Osteocyte (in vitro differentiated cells): ENCODE measurements at regions not wholly inside any gene's neighbourhood (a gene's known extent, or its start where the extent isn't known, plus 50 kb on each side); places are given as distances from the start of the nearest gene placed in this dataset.

Experiments
- DNase-seq: peaks from one replicate; pipeline ENCODE4 v3.0.0; 2021; ENCODE audit warnings: mixed read lengths; ENCODE audit not compliant: unreplicated experiment; ENCODE audit errors: extremely low spot score
- H3K27ac Mint-ChIP-seq: one replicate; pipeline ENCODE4 v1.8.0; 2021; ENCODE audit warnings: mild to moderate bottlenecking, mixed read lengths; ENCODE audit not compliant: unreplicated experiment
- H3K27me3 Mint-ChIP-seq: one replicate; pipeline ENCODE4 v1.8.0; 2021; ENCODE audit warnings: mixed read lengths; ENCODE audit not compliant: unreplicated experiment
- H3K36me3 Mint-ChIP-seq: one replicate; pipeline ENCODE4 v1.8.0; 2021; ENCODE audit warnings: mixed read lengths; ENCODE audit not compliant: unreplicated experiment
- H3K4me1 Mint-ChIP-seq: one replicate; pipeline ENCODE4 v1.8.0; 2021; ENCODE audit warnings: mixed read lengths; ENCODE audit not compliant: unreplicated experiment
- H3K4me3 Mint-ChIP-seq: one replicate; pipeline ENCODE4 v1.8.0; 2021; ENCODE audit warnings: mild to moderate bottlenecking, moderate library complexity, mixed read lengths; ENCODE audit not compliant: unreplicated experiment
- H3K9me3 Mint-ChIP-seq: one replicate; pipeline ENCODE4 v1.8.0; 2021; ENCODE audit warnings: mixed read lengths; ENCODE audit not compliant: unreplicated experiment
- TF ChIP-seq, protein P1 (sequence below): fragments of 200-600 bp; sonication (generic); IDR thresholded peaks from 2 replicates; pipeline ENCODE4 v1.5.0; 2021; ENCODE audit warnings: antibody characterized with exemption, mild to moderate bottlenecking, moderate library complexity

DNA sequence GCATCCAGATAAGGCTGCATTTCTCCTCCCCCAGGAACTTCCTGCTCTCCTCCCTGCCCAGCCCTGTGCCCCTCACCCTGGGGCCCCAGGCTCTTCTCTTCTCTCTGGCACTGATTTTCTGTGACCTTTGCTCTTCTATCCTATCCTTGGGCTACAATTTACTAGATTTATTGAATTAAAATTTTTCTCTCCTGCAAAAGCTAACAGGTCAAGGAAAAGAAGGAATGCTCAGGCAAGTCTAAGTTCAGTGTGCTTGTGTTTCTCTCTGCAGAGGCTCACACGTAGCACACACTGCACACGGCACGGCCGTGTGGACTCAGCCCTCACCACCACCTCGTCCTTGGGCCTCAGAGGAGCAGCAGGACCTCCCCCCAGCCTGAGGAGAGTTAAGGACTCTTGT is 94.2 kb upstream of the SNTG2 start:
- Mint-ChIP-seq H3K27me3 (no peaks in the 10 kb centered on the region), H3K4me1 (no peaks in the 10 kb centered on the region), H3K27ac (no peak overlapping the region), H3K9me3 (peaks cover 4% of the 10 kb centered on the region), H3K4me3 (no peak overlapping the region), H3K36me3 (no peaks in the 10 kb centered on the region)
- TF ChIP-seq, protein P1, sequence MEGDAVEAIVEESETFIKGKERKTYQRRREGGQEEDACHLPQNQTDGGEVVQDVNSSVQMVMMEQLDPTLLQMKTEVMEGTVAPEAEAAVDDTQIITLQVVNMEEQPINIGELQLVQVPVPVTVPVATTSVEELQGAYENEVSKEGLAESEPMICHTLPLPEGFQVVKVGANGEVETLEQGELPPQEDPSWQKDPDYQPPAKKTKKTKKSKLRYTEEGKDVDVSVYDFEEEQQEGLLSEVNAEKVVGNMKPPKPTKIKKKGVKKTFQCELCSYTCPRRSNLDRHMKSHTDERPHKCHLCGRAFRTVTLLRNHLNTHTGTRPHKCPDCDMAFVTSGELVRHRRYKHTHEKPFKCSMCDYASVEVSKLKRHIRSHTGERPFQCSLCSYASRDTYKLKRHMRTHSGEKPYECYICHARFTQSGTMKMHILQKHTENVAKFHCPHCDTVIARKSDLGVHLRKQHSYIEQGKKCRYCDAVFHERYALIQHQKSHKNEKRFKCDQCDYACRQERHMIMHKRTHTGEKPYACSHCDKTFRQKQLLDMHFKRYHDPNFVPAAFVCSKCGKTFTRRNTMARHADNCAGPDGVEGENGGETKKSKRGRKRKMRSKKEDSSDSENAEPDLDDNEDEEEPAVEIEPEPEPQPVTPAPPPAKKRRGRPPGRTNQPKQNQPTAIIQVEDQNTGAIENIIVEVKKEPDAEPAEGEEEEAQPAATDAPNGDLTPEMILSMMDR = no peak
- no peak for DNase-seq

DNA sequence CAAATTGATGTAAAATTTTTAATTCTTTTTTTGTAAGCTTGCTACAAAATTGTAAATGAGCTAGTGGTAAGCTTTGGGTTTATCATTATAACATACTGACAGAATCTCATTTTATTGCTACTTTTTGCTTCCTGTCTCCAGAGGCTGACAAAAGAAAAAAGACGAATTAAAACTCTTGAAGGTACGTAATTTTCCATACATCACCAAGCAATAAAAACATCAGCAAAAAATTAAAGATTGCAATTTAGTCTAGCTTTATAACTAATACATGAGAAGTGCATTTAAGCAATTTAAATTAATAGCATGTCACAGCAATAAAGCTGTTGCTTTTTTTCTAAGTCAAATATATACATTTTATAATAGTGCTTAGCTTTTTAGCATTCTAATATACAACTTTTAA is 94.6 kb upstream of the SNTG2 start:
- Mint-ChIP-seq H3K27ac (no peak overlapping the region), H3K27me3 (no peaks in the 10 kb centered on the region), H3K9me3 (peaks cover 4% of the 10 kb centered on the region), H3K36me3 (no peaks in the 10 kb centered on the region), H3K4me1 (no peaks in the 10 kb centered on the region), H3K4me3 (no peak overlapping the region)
- no peak for DNase-seq
- TF ChIP-seq, protein P1 = no peak

DNA sequence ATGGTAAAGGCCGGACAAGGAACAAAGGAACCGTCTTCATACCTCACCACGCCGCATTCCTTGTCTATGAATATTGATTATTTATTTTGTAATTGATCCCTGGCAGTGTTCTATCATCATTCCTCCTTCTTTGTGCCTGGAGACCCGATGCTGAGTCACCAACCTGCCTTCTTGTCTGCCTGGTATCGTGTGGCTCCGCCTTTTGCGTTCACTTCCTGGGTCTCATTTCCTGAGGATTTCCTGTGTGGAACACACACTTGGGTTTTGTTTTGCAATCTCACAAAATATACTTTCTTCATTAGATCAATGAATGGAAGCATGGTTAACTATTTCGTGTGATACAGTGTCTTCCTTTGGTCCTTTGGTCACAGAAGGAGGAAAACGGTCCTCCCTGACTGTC is 95.5 kb upstream of the SNTG2 start:
- no peaks in the 10 kb centered on the region for H3K27me3 Mint-ChIP-seq
- H3K36me3 Mint-ChIP-seq = no peaks in the 10 kb centered on the region
- TF ChIP-seq, protein P1 = no peak
- peaks cover 4% of the 10 kb centered on the region for H3K9me3 Mint-ChIP-seq
- H3K4me3 Mint-ChIP-seq = no peak overlapping the region
- H3K4me1 Mint-ChIP-seq = no peaks in the 10 kb centered on the region
- no peak overlapping the region for H3K27ac Mint-ChIP-seq
- DNase-seq = no peak

DNA sequence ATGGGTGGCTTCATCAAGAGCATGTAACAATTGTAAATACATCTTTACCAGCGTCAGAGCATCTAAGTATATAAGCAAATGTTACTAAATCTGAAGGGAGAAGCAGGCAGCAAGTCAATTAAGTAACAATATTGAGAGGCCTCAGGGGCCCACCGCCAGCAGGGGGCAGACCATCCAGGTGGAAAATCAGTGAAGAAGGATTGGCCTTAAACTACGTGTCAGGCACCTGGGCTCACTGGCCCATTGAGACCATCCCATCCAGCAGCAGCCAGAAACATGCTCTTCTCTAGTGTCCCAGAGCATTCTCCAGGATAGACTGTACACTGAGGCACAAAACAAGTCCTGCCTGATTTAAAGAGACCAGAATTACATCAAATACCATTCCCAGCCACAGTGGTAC is 96.2 kb upstream of the SNTG2 start:
- Mint-ChIP-seq H3K27ac (no peak overlapping the region), H3K4me1 (no peaks in the 10 kb centered on the region), H3K27me3 (no peaks in the 10 kb centered on the region), H3K36me3 (no peaks in the 10 kb centered on the region), H3K4me3 (no peak overlapping the region), H3K9me3 (peaks cover 4% of the 10 kb centered on the region)
- no peak for DNase-seq
- TF ChIP-seq, protein P1 = peak; percentile 49

DNA sequence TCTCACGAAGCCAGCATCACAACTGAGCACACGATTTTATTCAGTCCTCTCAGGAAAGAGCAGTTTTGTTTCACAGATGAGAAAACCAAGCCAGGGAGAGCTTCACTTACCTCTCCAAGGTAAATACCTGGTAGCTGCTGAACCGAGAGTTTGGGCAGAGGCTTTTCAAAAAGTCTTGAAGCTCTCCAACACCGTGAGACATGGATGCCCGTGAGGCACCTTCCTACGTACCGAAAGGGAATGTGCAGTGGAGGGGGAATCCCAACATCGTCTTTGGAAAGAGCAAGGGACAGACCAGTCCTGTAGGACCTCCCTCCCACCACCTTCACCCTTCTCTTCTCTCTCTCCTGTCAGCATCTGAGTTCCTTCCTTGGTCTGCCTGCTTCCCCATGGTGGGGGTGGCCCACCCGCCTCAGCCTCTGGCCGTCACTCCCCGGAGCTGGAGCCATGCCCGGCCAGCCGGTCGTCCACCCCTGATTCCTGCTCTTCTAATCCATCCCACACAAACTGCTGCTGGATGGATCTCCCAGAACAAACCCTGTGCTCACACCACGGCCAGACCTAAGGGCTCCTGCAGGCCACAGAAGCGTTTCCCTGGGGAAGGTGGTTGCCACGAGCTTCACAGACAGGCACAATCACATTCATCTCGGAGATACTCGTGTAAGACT is 97.3 kb upstream of the SNTG2 start:
- H3K4me1 Mint-ChIP-seq = no peaks in the 10 kb centered on the region
- no peaks in the 10 kb centered on the region for H3K36me3 Mint-ChIP-seq
- TF ChIP-seq, protein P1 = no peak
- no peak overlapping the region for H3K27ac Mint-ChIP-seq
- no peak overlapping the region for H3K4me3 Mint-ChIP-seq
- peaks cover 4% of the 10 kb centered on the region for H3K9me3 Mint-ChIP-seq
- DNase-seq = peak; percentile 60
- H3K27me3 Mint-ChIP-seq = no peaks in the 10 kb centered on the region
